Ecto neural progenitor cell (in vitro differentiated cells): ENCODE measurements at regions not wholly inside any gene's neighbourhood (a gene's known extent, or its start where the extent isn't known, plus 50 kb on each side); places are given as distances from the start of the nearest gene placed in this dataset.

ENCODE experiments used
- DNase-seq: peaks from one replicate; pipeline ENCODE4 v3.0.0-alpha.2; 2018; ENCODE audit warnings: low spot score

GRCh38 chr5:117945258-117945657 is 1043.1 kb downstream of the DTWD2 start:
- DNase-seq, result no peak

- DNase-seq, result no peak
Measured at GRCh38 chr5:117943541-117943940, 1044.8 kb downstream of the DTWD2 start.

GRCh38 chr5:117942861-117943519 is 1045.4 kb downstream of the DTWD2 start:
- DNase-seq, result no peak

DNA sequence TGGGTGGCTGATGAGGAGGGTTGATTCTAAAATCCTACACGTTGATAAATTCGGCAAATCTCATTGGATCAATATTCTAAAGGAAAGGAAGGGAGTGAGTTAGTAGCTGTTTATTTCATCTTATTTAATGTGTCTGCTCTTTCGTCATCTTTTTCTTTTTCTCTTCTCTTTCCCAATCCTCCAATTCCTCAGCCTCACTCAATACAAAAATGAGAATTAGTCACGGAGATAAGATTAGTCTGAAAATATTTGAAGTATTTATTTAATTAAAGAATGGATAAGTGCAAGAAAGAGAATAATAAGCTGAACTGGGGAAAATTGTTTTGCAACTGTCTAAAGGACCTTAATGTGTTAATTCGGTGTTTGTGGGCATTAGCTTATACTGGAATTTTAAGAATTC is 1095.1 kb downstream of the DTWD2 start:
- DNase-seq, result no peak

GRCh38 chr5:117892360-117892759 is 1096.0 kb downstream of the DTWD2 start:
- no peak for DNase-seq

- no peak for DNase-seq
Measured at GRCh38 chr5:117889596-117889995, 1098.8 kb downstream of the DTWD2 start.

GRCh38 chr5:117888688-117889087 is 1099.7 kb downstream of the DTWD2 start:
- DNase-seq, result no peak

DNA sequence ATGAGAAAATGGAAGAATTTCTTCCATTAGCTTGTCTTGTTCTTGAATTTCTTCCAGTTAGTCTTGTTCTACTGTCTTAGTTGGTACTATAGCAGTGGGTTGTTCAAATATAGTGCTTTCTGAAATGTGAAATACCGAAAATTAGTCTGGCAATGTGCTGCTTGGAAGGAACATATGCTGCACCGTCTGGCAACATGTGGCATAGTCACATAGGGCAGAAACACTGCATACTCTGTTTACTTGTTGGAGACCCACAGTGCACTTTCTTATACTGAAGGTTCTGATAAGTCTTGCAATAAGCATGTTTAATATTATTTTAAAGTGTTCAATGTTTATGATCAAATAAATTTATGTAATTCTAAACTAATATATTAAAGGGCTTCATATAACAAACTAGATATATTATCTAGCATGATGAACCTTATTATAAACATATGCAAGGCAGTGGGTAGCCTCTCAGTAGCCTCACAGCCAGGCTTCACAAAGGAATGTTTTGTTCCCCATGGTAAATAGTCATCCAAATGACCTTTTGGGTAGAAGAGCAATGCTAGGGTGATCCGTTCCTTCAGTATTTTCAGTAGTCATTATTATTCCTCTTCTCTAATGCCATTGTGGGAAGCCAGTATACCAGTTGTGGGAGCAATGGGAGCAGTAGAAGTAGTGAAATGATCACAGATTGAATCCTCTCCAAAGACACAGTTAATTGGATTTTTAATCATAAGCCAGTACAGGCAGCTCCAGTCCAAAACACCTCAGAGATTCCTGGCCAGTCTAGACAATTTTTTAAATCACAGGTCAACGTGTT is 1106.7 kb downstream of the DTWD2 start:
- DNase-seq, result no peak

DNA sequence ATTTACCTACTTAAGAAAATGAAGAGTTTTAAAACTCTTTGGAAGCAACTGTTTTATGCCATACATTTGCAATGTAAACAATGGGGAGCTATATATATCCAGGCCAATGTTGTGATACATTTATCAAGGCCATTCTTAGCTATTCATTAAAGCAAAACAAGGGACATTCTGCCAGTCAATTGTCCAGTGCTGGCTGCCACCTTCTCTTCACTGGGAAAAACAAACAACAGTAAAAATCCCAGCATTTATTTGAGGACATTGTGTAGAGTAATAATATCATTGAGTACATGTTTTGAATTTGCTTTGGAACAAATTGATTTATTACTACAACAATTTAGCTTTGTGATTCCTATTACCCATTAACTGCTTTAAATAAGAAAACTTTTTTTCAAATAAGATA is 1107.4 kb downstream of the DTWD2 start:
- no peak for DNase-seq

DNA sequence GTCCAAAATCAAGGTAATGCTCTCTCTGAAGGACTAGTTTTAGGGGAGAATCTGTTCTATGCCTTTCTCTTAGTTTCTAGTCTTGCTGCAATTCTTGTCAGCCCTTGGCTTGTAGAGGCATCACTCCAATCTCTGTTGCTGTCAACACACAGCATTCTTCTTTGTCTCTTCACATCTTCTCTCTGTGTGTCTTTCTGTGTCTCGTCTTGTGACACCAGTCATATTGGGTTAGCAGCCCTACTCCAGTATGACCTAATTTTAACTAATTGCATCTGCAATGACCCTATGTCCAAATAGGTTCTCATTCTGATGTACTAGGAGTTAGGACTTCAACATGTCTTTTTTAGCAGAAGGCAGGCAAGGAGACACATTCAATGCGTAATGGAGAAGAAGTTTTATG is 1110.6 kb downstream of the DTWD2 start:
- DNase-seq, result no peak

DNA sequence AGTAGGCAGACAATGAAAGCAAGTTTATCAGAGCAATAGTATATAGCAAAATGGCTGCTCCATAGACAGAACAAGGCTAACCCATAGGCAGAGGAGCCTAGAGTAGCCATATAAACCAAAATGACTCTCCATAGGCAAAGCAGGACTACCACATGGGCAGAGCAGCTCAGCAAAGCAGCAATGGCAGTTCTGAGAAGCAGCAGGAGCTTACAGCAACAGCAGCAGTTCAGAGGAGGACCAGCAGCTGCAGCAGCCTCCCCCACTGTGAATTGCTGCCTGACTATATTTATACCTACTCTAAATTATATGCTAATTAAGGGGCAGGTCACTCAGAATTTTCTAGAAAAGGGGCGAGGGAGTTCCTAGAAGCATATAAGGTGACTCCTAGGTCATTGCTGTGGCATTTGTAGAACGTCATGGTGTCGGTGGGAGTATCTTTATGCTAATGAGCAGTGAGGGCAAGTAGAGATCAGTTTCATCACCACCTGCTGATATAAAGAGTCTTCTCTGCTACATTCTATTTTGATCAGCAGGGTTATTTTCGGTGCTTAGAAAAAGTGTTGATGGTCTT is 1115.5 kb downstream of the DTWD2 start:
- DNase-seq, result no peak

DNA sequence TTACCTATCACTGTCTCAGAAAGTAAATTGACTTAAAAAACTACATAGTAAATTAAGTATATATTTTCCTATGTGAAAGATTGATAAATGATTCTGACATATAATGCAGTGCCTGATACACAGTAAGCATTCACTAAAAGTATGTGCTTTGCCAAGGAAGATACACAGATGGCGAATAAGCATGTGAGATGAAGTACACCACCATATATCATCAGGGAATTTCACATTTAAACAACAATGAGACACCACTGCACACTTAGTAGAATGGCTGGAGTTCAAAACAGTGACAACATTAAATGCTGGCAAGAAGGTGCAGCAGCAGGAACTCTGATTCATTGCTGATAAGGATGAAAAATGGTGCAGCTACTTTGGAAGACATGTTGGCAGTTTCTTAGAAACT is 1118.8 kb downstream of the DTWD2 start:
- DNase-seq, result no peak

DNA sequence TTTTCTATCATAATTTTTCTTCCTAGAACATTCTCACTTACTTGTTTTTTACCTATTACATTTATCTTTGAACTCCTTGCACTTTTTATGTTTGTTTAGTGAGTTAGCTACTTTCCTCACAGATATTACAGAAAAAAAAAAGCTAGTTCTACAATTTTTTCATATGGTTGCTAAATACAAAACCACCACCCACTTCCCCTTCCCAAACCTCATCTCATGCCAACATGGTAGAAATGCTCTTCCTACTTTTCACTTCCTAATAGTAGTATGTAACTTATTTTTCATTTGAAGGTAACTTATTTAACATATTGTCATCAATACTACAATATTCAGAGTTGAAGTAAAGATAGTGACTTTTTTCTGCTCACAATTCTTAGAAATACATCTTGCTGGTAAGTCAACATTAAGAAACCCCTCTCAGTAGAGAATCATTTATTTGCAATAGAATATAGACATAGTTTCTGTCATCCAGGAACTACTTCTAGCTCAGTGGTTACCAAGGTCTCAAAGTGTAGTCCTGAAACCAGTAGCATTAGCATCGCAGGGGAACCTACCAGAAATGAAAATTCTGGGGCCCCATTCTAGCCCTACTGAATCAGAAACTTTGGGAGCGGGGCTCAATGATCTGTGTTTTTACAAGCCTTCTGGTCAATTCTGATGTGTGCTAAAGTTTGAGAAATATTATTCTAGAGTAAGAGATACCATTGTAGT is 1124.6 kb downstream of the DTWD2 start:
- no peak for DNase-seq

- DNase-seq, result no peak
Measured at GRCh38 chr5:117860550-117860949, 1127.8 kb downstream of the DTWD2 start.

DNA sequence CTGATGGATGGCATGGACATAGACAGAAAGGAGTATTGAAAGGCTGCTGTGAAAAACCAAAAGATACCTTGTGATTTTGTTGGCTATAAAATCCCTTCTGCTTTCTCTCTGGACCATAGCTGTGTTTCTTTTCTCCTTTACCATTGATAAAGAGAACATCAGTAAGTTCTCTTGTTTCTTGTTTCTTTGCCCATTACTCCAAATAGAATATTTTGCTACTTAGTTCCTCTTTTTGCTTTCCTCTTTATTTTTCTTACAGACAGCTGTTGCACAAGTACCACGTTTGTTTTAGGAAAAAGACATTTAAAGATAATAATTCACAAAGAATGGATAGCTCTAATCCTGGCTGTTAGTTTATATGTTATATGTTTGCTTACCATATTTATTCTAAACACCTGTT is 1129.2 kb downstream of the DTWD2 start:
- no peak for DNase-seq

- no peak for DNase-seq
Measured at GRCh38 chr5:117856713-117857112, 1131.6 kb downstream of the DTWD2 start.

- DNase-seq, result no peak
Measured at GRCh38 chr5:117837786-117838185, 1150.6 kb downstream of the DTWD2 start.

DNA sequence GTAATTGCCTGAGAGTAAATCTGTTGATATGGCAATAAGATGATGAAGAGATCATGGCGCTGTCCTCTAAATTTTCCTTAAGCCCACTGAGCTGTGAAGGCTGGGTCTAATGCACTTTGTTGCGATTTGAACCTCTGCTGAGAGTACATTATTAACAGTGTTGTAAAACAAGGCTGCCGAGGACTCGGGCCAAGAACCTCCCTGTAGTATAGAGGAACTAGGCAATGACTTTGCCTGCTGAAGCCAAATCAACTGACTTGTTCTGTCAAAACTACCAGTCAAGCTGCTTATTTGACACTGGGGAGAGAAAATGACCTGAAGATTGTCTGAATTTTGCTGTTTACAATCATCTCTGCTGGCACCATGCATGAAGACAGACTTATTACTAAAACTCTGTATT is 1154.7 kb downstream of the DTWD2 start:
- DNase-seq, result no peak

- DNase-seq, result peak; percentile 47
Measured at GRCh38 chr5:117829646-117830045, 1158.7 kb downstream of the DTWD2 start.

DNA sequence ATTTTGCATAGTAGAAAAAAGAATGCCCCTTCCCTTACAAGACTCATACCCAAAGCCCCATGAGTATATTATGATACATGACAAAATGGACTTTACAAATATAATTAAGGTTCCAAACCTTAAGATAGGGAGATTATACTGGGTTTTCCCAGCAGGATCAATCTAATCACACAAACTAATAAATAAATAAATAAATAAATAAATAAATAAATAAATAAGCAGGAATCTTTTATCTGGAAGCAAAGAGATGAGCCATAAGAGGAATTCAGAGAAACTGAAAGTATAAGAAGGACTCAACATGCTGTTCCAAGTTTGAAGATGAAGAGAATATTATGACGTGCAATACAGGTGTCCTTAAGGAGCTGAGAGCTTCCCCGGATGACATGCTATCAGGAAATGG is 1174.5 kb downstream of the DTWD2 start:
- DNase-seq, result no peak

- no peak for DNase-seq
Measured at GRCh38 chr5:117812861-117813260, 1175.5 kb downstream of the DTWD2 start.

DNA sequence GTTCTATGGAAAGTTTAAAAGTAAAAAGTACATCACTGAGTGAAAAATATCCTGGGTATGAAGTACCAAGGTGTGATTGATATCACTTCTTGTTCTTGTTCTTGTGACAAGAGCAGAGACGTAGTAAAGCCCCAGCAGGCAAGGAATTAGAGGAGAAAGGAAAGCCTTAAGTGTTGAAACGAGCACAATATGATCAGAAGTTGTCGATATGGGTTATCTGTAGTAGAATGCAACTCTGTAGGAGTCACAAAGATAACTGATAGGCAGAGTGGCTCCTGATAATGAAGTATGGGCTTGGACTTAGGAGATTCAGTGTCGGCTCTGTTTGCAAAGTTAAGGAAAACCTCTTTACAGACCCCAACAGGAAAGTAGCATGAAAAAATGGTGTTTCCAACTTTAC is 1179.1 kb downstream of the DTWD2 start:
- no peak for DNase-seq

DNA sequence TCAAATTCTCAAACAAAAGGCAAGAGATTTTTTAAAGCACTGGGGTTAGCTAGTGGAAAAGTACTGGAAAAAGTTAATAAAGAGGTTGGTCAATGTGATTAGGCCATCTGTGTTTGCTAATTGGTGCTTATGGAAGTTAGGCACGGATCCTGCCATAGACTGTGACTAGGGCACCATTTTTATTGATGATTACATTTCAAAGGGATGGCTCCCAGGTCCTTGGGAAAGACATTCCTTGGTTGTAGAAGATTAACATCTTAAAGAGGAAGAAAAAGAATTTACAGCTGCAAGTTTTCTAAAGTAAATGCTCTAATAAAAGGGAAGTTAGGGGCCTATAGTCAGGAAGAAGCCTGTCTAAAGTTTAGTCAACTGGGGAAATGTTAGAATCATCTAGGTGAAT is 1183.3 kb downstream of the DTWD2 start:
- no peak for DNase-seq
